OCI-LY7 (cell line): ENCODE measurements at regions not wholly inside any gene's neighbourhood (a gene's known extent, or its start where the extent isn't known, plus 50 kb on each side); places are given as distances from the start of the nearest gene placed in this dataset.

Experiments
- BruUV-seq: library from RNA; stranded (reverse); fragments of 400-500 nt; replicated peaks from 2 replicates; lab custom pipeline; 2021; lab: Mats Ljungman, UMichigan
- CTCF ChIA-PET: fragments of 300-600 bp; sonication (Branson Sonifier 250); formaldehyde crosslinking; loops from one replicate; lab custom pipeline; 2022; ENCODE audit warnings: antibody characterized with exemption; ENCODE audit not compliant: unreplicated experiment; lab: Charles Lee
- POLR2A ChIA-PET: fragments of 300-600 bp; sonication (Branson Sonifier 250); formaldehyde crosslinking; loops from one replicate; lab custom pipeline; 2022; ENCODE audit warnings: antibody characterized with exemption; lab: Charles Lee
- DNase-seq: peaks from one replicate; pipeline ENCODE4 v3.0.0-alpha.2; 2015; ENCODE audit warnings: low spot score
- H2AFZ ChIP-seq: fragments of 200-600 bp; sonication (generic), shearing (Covaris generic); 2 replicates; pipeline ENCODE4 v1.6.1; 2014; ENCODE audit warnings: mild to moderate bottlenecking, antibody characterized with exemption, low read length, moderate library complexity
- H3K27ac ChIP-seq: fragments of 200-600 bp; sonication (generic); 2 replicates; pipeline ENCODE4 v1.5.1; 2014; ENCODE audit warnings: mixed run types, low read depth, mild to moderate bottlenecking, moderate library complexity, low read length, inconsistent platforms; ENCODE audit not compliant: poor library complexity, severe bottlenecking
- H3K36me3 ChIP-seq: fragments of 200-600 bp; sonication (generic); 2 replicates; pipeline ENCODE4 v1.6.1; 2014; ENCODE audit warnings: mild to moderate bottlenecking, antibody characterized with exemption, low read length, moderate library complexity, mixed read lengths; ENCODE audit not compliant: insufficient read depth
- H3K4me1 ChIP-seq: fragments of 200-600 bp; sonication (generic); 2 replicates; pipeline ENCODE4 v1.5.1; 2014; ENCODE audit warnings: mild to moderate bottlenecking, low read length; ENCODE audit not compliant: insufficient read depth, poor library complexity, severe bottlenecking
- H3K4me2 ChIP-seq: fragments of 200-600 bp; sonication (generic); 2 replicates; pipeline ENCODE4 v1.6.1; 2014; ENCODE audit warnings: mild to moderate bottlenecking, low read length
- H3K4me3 ChIP-seq: fragments of 200-600 bp; sonication (generic); 2 replicates; pipeline ENCODE4 v1.5.1; 2014; ENCODE audit warnings: mild to moderate bottlenecking, low read depth, low read length; ENCODE audit not compliant: poor library complexity, severe bottlenecking
- H3K79me2 ChIP-seq: fragments of 200-600 bp; sonication (generic); 2 replicates; pipeline ENCODE4 v1.6.1; 2016; ENCODE audit warnings: low read depth, mild to moderate bottlenecking, low read length, moderate library complexity, mixed read lengths; ENCODE audit not compliant: insufficient read depth
- H3K9me2 ChIP-seq: fragments of 200-600 bp; sonication (generic); 2 replicates; pipeline ENCODE4 v1.6.1; 2016; ENCODE audit warnings: mild to moderate bottlenecking, low read length, mixed read lengths; ENCODE audit not compliant: insufficient read depth
- H3K9me3 ChIP-seq: fragments of 200-600 bp; sonication (generic); 2 replicates; pipeline ENCODE4 v1.6.1; 2014; ENCODE audit warnings: mild to moderate bottlenecking, mixed run types, low read length, mixed read lengths
- H4K20me1 ChIP-seq: fragments of 200-600 bp; sonication (generic); 2 replicates; pipeline ENCODE4 v1.6.1; 2014; ENCODE audit warnings: mild to moderate bottlenecking, antibody characterized with exemption, low read length, moderate library complexity, mixed read lengths; ENCODE audit not compliant: insufficient read depth
- EZH2phosphoT487 ChIP-seq: fragments of 200-600 bp; sonication (generic); IDR thresholded peaks from 2 replicates; pipeline ENCODE4 v1.6.1; 2018; ENCODE audit warnings: low read depth, borderline replicate concordance, mild to moderate bottlenecking, mixed run types, antibody characterized with exemption, low read length, moderate library complexity, mixed read lengths
- intact Hi-C: fragments of 100-400 bp; cut with micrococcal nuclease; formaldehyde crosslinking; loops from one replicate; pipeline ENCODE4 v1.10.0; 2022; ENCODE audit not compliant: unreplicated experiment
- TF ChIP-seq, protein P1 (sequence below): fragments of 200-600 bp; sonication (generic); conservative IDR thresholded peaks from 2 replicates; pipeline ENCODE4 v1.5.1; 2014; ENCODE audit warnings: mild to moderate bottlenecking, antibody characterized with exemption, low read length, moderate library complexity, mixed read lengths

DNA sequence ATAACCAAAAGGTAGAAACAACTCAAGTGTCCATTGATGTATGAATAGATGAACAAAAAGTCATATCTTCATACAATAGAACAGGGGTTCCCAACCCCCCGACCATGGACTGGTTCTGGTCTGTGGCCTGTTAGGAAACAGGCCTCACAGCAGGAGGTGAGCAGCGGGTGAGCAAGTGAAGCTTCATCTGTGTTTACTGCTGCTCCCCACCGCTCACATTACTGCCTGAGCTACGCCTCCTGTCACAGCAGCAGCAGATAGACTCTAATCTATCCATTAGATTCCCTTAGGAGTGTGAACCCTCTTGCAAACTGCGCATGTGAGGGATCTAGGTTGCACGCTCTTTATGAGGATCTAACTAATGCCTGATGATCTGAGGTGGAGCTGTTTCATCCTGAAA is 478.0 kb downstream of the BRINP1 start:
- no peak overlapping the region for H3K27ac ChIP-seq
- TF ChIP-seq EZH2phosphoT487, result no peak
- TF ChIP-seq, protein P1, sequence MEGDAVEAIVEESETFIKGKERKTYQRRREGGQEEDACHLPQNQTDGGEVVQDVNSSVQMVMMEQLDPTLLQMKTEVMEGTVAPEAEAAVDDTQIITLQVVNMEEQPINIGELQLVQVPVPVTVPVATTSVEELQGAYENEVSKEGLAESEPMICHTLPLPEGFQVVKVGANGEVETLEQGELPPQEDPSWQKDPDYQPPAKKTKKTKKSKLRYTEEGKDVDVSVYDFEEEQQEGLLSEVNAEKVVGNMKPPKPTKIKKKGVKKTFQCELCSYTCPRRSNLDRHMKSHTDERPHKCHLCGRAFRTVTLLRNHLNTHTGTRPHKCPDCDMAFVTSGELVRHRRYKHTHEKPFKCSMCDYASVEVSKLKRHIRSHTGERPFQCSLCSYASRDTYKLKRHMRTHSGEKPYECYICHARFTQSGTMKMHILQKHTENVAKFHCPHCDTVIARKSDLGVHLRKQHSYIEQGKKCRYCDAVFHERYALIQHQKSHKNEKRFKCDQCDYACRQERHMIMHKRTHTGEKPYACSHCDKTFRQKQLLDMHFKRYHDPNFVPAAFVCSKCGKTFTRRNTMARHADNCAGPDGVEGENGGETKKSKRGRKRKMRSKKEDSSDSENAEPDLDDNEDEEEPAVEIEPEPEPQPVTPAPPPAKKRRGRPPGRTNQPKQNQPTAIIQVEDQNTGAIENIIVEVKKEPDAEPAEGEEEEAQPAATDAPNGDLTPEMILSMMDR, result no peak
- POLR2A ChIA-PET, result interaction anchor here (0.7 kb wide), 1 partner anchor 77 kb away, joined by 3 read pairs; no protein-coding TSS in a partner anchor
- DNase-seq, result no peak
- no peaks in the 10 kb centered on the region for H3K36me3 ChIP-seq
- H3K9me2 ChIP-seq, result no peaks in the 10 kb centered on the region
- no peak overlapping the region for H3K4me2 ChIP-seq
- H3K79me2 ChIP-seq, result no peaks in the 10 kb centered on the region
- CTCF ChIA-PET, result no interaction called here
- intact Hi-C loops, result no loop called here
- H3K4me3 ChIP-seq, result no peak overlapping the region
- H2AFZ ChIP-seq, result no peak overlapping the region
- no peaks in the 10 kb centered on the region for H3K9me3 ChIP-seq
- BruUV-seq, result no TSS peak
- H4K20me1 ChIP-seq, result no peaks in the 10 kb centered on the region
- no peaks in the 10 kb centered on the region for H3K4me1 ChIP-seq

DNA sequence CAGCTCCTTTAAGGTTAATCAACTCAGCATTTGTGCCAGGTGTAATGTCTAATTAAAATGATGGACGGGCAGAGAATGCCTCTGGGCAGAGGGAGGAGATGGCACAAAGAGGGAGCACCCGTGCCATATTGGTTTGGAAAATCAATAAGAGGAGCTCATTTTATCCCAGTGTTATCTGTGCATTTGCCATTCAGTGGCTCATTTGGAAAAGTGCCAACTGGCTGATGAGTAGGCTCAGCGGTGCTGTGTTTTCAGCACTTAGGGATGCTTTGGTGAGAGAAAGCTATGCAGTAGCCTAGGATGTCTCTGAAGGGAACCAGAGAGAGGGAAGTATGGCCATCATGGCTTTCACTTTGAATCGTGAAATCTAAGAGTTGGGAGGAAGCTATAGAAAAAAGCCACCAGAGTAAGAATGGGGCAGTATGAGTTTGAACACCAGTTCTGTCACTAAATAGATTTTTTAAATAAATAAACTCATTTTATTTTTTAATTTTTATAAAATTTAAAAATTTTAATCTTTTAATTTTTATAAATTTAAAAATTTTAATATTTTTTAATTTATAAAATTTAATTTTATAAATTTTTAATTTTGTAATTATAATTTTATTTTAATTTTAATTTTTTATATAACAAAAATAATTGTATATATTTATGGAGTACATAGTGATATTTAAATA is 472.8 kb downstream of the BRINP1 start:
- CTCF ChIA-PET, result no interaction called here
- Histone ChIP-seq H3K27ac (no peak overlapping the region), H3K4me1 (no peaks in the 10 kb centered on the region), H2AFZ (no peak overlapping the region), H3K4me3 (no peak overlapping the region), H3K79me2 (no peaks in the 10 kb centered on the region), H3K36me3 (no peaks in the 10 kb centered on the region), H3K9me3 (no peaks in the 10 kb centered on the region), H3K4me2 (no peak overlapping the region), H3K9me2 (no peaks in the 10 kb centered on the region), H4K20me1 (no peaks in the 10 kb centered on the region)
- POLR2A ChIA-PET, result no interaction called here
- no TSS peak for BruUV-seq
- no peak for TF ChIP-seq EZH2phosphoT487
- TF ChIP-seq, protein P1, result no peak
- no peak for DNase-seq
- intact Hi-C loops, result no loop called here

DNA sequence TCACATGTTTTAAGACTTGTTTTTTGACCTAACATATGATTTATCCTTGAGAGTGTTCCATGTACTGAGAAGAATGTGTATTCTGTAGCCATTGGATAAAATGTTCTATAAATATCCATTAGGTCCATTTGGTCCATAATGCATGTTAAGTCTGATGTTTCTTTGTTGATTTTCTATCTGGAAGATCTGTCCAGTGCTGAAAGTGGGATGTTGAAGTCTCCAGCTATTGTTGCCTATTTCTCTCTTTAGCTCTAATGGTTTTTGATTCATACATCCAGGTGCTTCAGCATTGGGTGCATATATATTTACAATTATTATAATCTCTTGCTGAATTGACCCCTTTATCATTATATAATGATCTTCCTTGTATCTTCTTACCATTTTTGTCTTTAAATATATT is 451.1 kb downstream of the BRINP1 start:
- H3K4me2 ChIP-seq, result no peak overlapping the region
- ChIA-PET POLR2A (no interaction called here), CTCF (no interaction called here)
- H3K79me2 ChIP-seq, result no peaks in the 10 kb centered on the region
- DNase-seq, result no peak
- no peaks in the 10 kb centered on the region for H3K9me2 ChIP-seq
- no peaks in the 10 kb centered on the region for H3K36me3 ChIP-seq
- intact Hi-C loops, result no loop called here
- BruUV-seq, result no TSS peak
- TF ChIP-seq, protein P1, result no peak
- no peak for TF ChIP-seq EZH2phosphoT487
- H4K20me1 ChIP-seq, result no peaks in the 10 kb centered on the region
- no peak overlapping the region for H2AFZ ChIP-seq
- no peaks in the 10 kb centered on the region for H3K4me1 ChIP-seq
- no peak overlapping the region for H3K4me3 ChIP-seq
- no peak overlapping the region for H3K27ac ChIP-seq
- H3K9me3 ChIP-seq, result no peaks in the 10 kb centered on the region
